Astrocyte (in vitro differentiated cells and primary cell): ENCODE measurements at regions not wholly inside any gene's neighbourhood (a gene's known extent, or its start where the extent isn't known, plus 50 kb on each side); places are given as distances from the start of the nearest gene placed in this dataset.
A peak's percentile ranks its signal among the peaks of the same experiment; 100 is the strongest.

Source experiments
- CTCF ChIP-seq: IDR thresholded peaks from 2 replicates; pipeline ENCODE4 v1.5.1; 2011; ENCODE audit warnings: low read depth, mild to moderate bottlenecking, inconsistent platforms, low read length, moderate library complexity; ENCODE audit not compliant: insufficient read depth
- EZH2 ChIP-seq: IDR thresholded peaks from 2 replicates; pipeline ENCODE4 v1.6.1; 2012; ENCODE audit warnings: mild to moderate bottlenecking, low read length, inconsistent platforms; ENCODE audit not compliant: insufficient read depth

GRCh38 chr9:115694014-115694413 lies 459.6 kb upstream of the PAPPA start:
- TF ChIP-seq CTCF (peak; percentile 35), EZH2 (no peak)
